ENCODE measurements at regions not wholly inside any gene's neighbourhood (a gene's known extent, or its start where the extent isn't known, plus 50 kb on each side); places are given as distances from the start of the nearest gene placed in this dataset.

DNA sequence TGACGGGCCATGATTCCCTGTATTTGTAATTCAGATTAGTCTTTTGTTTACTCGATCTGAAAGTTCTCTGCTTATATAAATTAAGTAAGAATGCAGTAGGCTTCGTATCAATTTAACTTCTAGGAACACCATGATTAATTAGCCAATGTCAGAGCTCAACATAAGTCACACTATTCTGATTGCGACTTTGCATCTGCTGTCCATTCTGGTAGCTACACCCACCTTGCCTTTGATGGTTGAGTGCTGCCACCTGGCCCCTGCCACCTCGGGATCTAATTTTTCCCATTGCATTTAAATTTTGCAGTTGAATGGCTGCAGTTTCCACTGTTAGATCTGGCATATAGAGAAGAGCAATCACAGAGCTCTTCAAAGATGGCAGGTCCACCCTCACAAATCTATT, 140.0 kb downstream of the LTN1 start:
- TF ChIP-seq POLR2AphosphoS5 (IDR thresholded peaks at IDR 0.05; ENCODE audit: insufficient read depth in 1 of 2, low read depth in 1 of 2) (no peak), POLR2A (IDR thresholded peaks at IDR 0.05) (no peak)

Data from vagina (tissue), 2 donors.